Stomach (tissue), 8 donors: ENCODE measurements at regions not wholly inside any gene's neighbourhood (a gene's known extent, or its start where the extent isn't known, plus 50 kb on each side); places are given as distances from the start of the nearest gene placed in this dataset.

Experiments used
- DNase-seq, 2 donors: peaks; one replicate each; pipeline versions ENCODE4 v3.0.0 to v3.0.0-alpha.2; 2013 to 2019
- H3K27ac ChIP-seq, 5 donors: fragments of 200-600 bp in 4 of 5; sonication (generic) in 4 of 5; one replicate each; pipeline ENCODE4 v1.5.1; 2013 to 2019; ENCODE audit warnings: mild to moderate bottlenecking in 1 of 5, moderate library complexity in 1 of 5
- H3K27me3 ChIP-seq, 3 donors: fragments of 200-600 bp; sonication (generic); one replicate each; pipeline ENCODE4 v1.5.1; 2017 to 2019; ENCODE audit warnings: mixed run types in 1 of 3
- H3K36me3 ChIP-seq, 4 donors: fragments of 200-600 bp; sonication (generic); 1 replicate in 3 of 4; 2 replicates in 1 of 4; pipeline ENCODE4 v1.5.1; 2016 to 2019
- H3K4me1 ChIP-seq, 4 donors: fragments of 200-600 bp; sonication (generic); one replicate each; pipeline ENCODE4 v1.5.1; 2016 to 2019
- H3K4me3 ChIP-seq, 4 donors: fragments of 200-600 bp; sonication (generic) in 3 of 4; one replicate each; pipeline ENCODE4 v1.5.1; 2016 to 2019; ENCODE audit warnings: mild to moderate bottlenecking in 1 of 4
- H3K9me3 ChIP-seq, 4 donors: fragments of 200-600 bp; sonication (generic); one replicate each; pipeline ENCODE4 v1.5.1; 2016 to 2019
- CTCF ChIP-seq, 7 experiments: fragments of 450-650 bp in 4 of 7; fragments of 200-600 bp in 3 of 7; sonication (generic) in 3 of 7; IDR thresholded peaks; one replicate each; pipeline ENCODE4 v1.5.1; 2016 to 2019; ENCODE audit warnings: antibody characterized with exemption in 7 of 7, control low read depth in 2 of 7, mild to moderate bottlenecking in 1 of 7
- EP300 ChIP-seq: sonication (generic); formaldehyde crosslinking; IDR thresholded peaks from one replicate; pipeline ENCODE4 v1.6.1; 2017; ENCODE audit warnings: antibody characterized with exemption
- POLR2A ChIP-seq, 4 donors: fragments of 450-650 bp; IDR thresholded peaks; one replicate each; pipeline ENCODE4 v1.6.1; 2016; ENCODE audit warnings: antibody characterized with exemption in 4 of 4, control low read depth in 2 of 4, mild to moderate bottlenecking in 1 of 4, moderate library complexity in 1 of 4
- POLR2AphosphoS5 ChIP-seq, 3 donors: sonication (generic); formaldehyde crosslinking; IDR thresholded peaks; one replicate each; pipeline ENCODE4 v1.6.1; 2016; ENCODE audit warnings: antibody characterized with exemption in 3 of 3
- WGBS, 5 donors: extraction: QIAGEN DNeasy Blood & Tissue Kit in 3 of 5; methylation state at CpG; one replicate each; pipeline versions ENCODE4 v1.1.5 to v1.1.7; 2013 to 2018; 5-methylcytosine and 5-hydroxymethylcytosine counted together
- intact Hi-C: fragments of 100-400 bp; cut with DNase I; formaldehyde crosslinking; loops from one replicate; pipeline ENCODE4 v1.15.1; 2023; ENCODE audit warnings: low total_unique reads
- donor health status: healthy with polysubstance abuse.
- donor health status: Bipolar disorder and iron deficiency.
- donor health status: healthy.

GRCh38 chr13:88136098-88136790, 465.1 kb downstream of the SLITRK5 start:
- intact Hi-C loops, result no loop called here
- DNase-seq, result no peak

GRCh38 chr13:88142653-88143052, 471.5 kb downstream of the SLITRK5 start:
- intact Hi-C loops, result no loop called here
- Histone ChIP-seq H3K27ac (no peak overlapping the region), H3K9me3 (peaks cover 0 to 5% (median 0%) of the 10 kb centered on the region in 4 donors), H3K27me3 (no peaks in the 10 kb centered on the region), H3K4me3 (no peak overlapping the region), H3K4me1 (no peaks in the 10 kb centered on the region), H3K36me3 (no peaks in the 10 kb centered on the region)
- TF ChIP-seq EP300, result no peak
- TF ChIP-seq POLR2A (IDR thresholded peaks at IDR 0.05), result no peak
- TF ChIP-seq CTCF (IDR thresholded peaks at IDR 0.05), result no peak
- TF ChIP-seq POLR2AphosphoS5 (IDR thresholded peaks at IDR 0.05), result no peak
- no peak for DNase-seq
- WGBS, 5 donors, result 26 to 52% (median 31%) methylated on average over 3 of the region's 3 CpGs

More at GRCh38 chr13:88136098-88136790, 465.1 kb downstream of the SLITRK5 start:
- TF ChIP-seq CTCF (IDR thresholded peaks at IDR 0.05), result no peak
- no peak for TF ChIP-seq POLR2A (IDR thresholded peaks at IDR 0.05)
- no peak for TF ChIP-seq POLR2AphosphoS5 (IDR thresholded peaks at IDR 0.05)
- no peak for TF ChIP-seq EP300
- H3K9me3 ChIP-seq, result peaks cover 0 to 8% (median 2%) of the 10 kb centered on the region in 4 donors
- H3K27ac ChIP-seq, result no peak overlapping the region
- H3K4me3 ChIP-seq, result no peak overlapping the region
- H3K36me3 ChIP-seq, result no peaks in the 10 kb centered on the region
- no peaks in the 10 kb centered on the region for H3K27me3 ChIP-seq
- no peaks in the 10 kb centered on the region for H3K4me1 ChIP-seq
- 88 to 97% (median 96%) methylated on average over 22 to 27 of the region's 27 CpGs for WGBS, 5 donors

GRCh38 chr13:88144580-88144979, 473.4 kb downstream of the SLITRK5 start:
- H3K4me3 ChIP-seq, result no peak overlapping the region
- no peak overlapping the region for H3K27ac ChIP-seq
- 85 to 96% (median 94%) methylated on average over 8 of the region's 8 CpGs for WGBS, 5 donors
- peaks cover 0 to 5% (median 0%) of the 10 kb centered on the region in 4 donors for H3K9me3 ChIP-seq
- DNase-seq, result no peak
- no peaks in the 10 kb centered on the region for H3K36me3 ChIP-seq
- TF ChIP-seq CTCF (IDR thresholded peaks at IDR 0.05) (no peak), POLR2A (IDR thresholded peaks at IDR 0.05) (no peak), EP300 (no peak), POLR2AphosphoS5 (IDR thresholded peaks at IDR 0.05) (no peak)
- intact Hi-C loops, result no loop called here
- H3K27me3 ChIP-seq, result no peaks in the 10 kb centered on the region
- H3K4me1 ChIP-seq, result no peaks in the 10 kb centered on the region

- H3K4me1 ChIP-seq, result no peaks in the 10 kb centered on the region
- 89 to 93% (median 89%) methylated on average over 8 of the region's 8 CpGs for WGBS, 5 donors
- intact Hi-C loops, result no loop called here
- H3K27ac ChIP-seq, result no peak overlapping the region
- no peak overlapping the region for H3K4me3 ChIP-seq
- H3K27me3 ChIP-seq, result no peaks in the 10 kb centered on the region
- no peak for TF ChIP-seq CTCF (IDR thresholded peaks at IDR 0.05)
- no peak for TF ChIP-seq POLR2A (IDR thresholded peaks at IDR 0.05)
- no peak for TF ChIP-seq POLR2AphosphoS5 (IDR thresholded peaks at IDR 0.05)
- no peak for TF ChIP-seq EP300
- H3K36me3 ChIP-seq, result no peaks in the 10 kb centered on the region
- H3K9me3 ChIP-seq, result peaks cover 0 to 5% (median 0%) of the 10 kb centered on the region in 4 donors
- no peak for DNase-seq
Observed at GRCh38 chr13:88153353-88153752, 482.2 kb downstream of the SLITRK5 start.
